GM12874 (cell line): ENCODE measurements at regions not wholly inside any gene's neighbourhood (a gene's known extent, or its start where the extent isn't known, plus 50 kb on each side); places are given as distances from the start of the nearest gene placed in this dataset.

Experiments used
- TF ChIP-seq, protein P1 (sequence below): IDR thresholded peaks from 2 replicates; pipeline ENCODE4 v1.5.1; 2011; ENCODE audit warnings: low read depth, mild to moderate bottlenecking, control low read depth, low read length, moderate library complexity; ENCODE audit not compliant: insufficient read depth

DNA sequence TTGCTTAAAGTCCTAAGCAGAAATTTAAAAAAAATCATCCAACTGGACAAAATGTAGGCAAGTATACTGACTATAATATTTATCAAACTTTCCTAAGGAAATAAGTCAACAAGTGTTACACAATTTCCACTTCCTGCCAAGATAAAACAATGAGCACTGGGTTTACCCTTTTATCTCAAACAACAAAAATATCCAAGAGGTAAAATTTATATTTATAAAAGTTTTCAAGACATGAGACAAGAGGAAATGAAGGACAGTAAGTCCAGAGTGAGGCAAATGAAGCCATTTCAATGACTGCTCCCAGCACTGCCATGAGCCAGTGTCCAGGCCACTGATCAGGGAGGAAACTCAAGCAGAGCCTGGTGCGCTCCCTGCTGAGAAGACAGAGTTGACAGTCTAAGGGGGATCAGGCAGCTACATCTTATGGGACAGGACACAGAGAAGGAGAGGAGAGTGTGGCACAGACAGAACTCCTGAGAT, 439.4 kb downstream of the RAP2B start:
- TF ChIP-seq, protein P1, sequence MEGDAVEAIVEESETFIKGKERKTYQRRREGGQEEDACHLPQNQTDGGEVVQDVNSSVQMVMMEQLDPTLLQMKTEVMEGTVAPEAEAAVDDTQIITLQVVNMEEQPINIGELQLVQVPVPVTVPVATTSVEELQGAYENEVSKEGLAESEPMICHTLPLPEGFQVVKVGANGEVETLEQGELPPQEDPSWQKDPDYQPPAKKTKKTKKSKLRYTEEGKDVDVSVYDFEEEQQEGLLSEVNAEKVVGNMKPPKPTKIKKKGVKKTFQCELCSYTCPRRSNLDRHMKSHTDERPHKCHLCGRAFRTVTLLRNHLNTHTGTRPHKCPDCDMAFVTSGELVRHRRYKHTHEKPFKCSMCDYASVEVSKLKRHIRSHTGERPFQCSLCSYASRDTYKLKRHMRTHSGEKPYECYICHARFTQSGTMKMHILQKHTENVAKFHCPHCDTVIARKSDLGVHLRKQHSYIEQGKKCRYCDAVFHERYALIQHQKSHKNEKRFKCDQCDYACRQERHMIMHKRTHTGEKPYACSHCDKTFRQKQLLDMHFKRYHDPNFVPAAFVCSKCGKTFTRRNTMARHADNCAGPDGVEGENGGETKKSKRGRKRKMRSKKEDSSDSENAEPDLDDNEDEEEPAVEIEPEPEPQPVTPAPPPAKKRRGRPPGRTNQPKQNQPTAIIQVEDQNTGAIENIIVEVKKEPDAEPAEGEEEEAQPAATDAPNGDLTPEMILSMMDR = no peak

DNA sequence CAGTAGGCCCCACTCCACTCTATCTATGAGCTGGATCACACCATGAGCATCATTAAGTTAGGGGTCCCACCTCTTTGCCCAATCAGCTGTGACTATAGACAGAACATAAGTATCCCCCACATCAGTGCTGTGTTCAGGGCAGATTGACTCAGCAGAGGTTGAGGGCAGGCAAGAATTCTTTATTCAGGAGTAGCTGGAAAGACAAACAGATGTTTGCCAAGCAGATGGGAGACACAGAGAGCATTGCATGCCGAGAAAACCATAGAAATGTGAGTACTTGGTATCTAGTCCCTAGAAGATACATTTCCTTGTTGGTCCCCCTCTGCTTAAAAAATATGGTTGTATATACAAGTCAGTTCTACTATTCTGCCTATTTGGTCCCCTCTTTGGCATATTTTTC, 440.8 kb downstream of the RAP2B start:
- TF ChIP-seq, protein P1 = no peak

DNA sequence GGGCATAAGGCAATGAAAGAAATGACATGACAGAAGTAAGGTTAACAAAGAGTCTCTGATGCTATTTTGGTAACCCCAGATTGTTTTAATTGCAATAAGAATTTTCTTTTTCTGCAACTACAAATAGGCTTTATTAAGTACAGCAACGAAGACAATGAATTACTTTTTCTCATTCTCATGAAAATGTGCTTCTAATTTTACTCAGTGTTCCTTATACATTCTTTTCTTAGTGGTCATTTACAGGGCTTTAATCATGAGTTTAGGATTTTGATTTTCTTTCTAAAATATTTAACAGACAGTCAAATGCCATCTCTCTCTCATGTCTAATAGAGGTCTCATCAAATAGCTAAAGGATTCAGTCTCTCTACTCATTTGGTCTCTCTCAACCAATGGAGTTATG, 452.1 kb downstream of the RAP2B start:
- TF ChIP-seq, protein P1 = no peak

DNA sequence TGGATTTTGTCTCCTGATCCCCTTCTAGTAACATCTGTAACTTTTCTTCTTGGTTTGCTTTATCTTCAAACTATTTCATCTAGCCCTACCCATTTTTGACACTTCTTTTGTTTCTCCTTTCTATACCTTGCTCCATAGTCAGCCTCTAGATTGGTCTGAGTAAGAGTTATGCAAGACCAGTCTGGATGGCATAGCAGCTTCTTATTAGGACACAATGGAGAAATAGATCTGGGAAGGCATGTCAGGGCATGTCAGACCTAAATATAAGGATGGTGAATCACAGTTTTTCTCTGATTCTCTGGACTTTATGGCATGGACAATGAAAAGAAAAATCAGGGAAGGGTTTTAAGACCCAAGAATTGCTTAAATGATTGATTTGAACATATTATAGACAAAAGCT, 452.5 kb downstream of the RAP2B start:
- TF ChIP-seq, protein P1 = no peak

DNA sequence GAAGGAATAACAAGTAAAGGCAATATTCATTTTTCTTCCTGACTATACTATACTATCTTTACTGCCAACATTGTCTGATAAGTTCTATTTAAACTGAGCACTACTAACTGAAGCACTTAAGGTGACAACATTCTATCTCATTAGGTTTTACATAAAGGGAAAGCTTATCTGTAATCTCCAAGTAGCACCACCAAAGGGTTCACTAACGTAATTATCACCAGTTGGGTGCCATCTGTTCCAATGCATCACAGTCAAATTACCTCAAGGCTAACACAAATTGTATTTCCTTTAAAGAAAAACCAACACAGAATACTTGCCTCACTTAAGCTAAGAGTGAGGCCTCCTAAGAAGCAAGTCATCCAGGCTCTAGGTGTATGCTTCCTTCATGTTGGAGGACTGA, 453.8 kb downstream of the RAP2B start:
- TF ChIP-seq, protein P1 = no peak

DNA sequence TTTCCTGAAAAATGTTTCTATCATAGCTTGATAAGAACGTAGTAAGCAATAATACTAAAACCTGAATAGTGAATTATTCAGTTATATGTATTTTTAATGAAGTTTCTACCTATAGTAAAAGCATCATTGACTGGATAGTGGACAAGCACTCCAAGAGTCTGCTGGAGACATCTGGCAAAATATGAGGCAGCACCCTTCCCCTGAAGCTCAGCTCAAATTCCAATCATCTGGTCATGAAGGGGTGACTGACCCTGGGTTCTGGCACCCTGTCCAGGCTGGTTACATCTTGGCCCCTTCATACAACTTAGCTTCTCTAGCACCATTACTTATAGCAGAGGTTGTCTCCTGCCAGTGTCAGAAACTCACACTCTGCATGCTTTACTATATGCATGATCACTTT, 455.4 kb downstream of the RAP2B start:
- TF ChIP-seq, protein P1 = no peak

- TF ChIP-seq, protein P1 = no peak
Observed at GRCh38 chr3:153618176-153618575, 456.1 kb downstream of the RAP2B start.

- TF ChIP-seq, protein P1 = no peak
Observed at GRCh38 chr3:153619268-153619667, 457.2 kb downstream of the RAP2B start.
